22Rv1 (cell line): ENCODE measurements at regions not wholly inside any gene's neighbourhood (a gene's known extent, or its start where the extent isn't known, plus 50 kb on each side); places are given as distances from the start of the nearest gene placed in this dataset.

Source experiments
- H3K27ac ChIP-seq: fragments of 450-650 bp; 2 replicates; pipeline ENCODE4 v1.5.1; 2017
- ZFX ChIP-seq: fragments of 450-650 bp; IDR thresholded peaks from 2 replicates; pipeline ENCODE4 v1.6.1; 2017; ENCODE audit warnings: antibody characterized with exemption, borderline replicate concordance
- TF ChIP-seq, protein P1 (sequence below): fragments of 450-650 bp; IDR thresholded peaks from 2 replicates; pipeline ENCODE4 v1.5.1; 2017; ENCODE audit warnings: mild to moderate bottlenecking

- H3K27ac ChIP-seq, result no peak overlapping the region
Measured at GRCh38 chr10:36345175-36345533, 703.1 kb upstream of the FZD8 start.

GRCh38 chr10:36344240-36345174 lies 702.4 kb upstream of the FZD8 start:
- H3K27ac ChIP-seq, result no peak overlapping the region

More at GRCh38 chr10:36345175-36345533, 703.1 kb upstream of the FZD8 start:
- no peak for TF ChIP-seq ZFX
- TF ChIP-seq, protein P1, sequence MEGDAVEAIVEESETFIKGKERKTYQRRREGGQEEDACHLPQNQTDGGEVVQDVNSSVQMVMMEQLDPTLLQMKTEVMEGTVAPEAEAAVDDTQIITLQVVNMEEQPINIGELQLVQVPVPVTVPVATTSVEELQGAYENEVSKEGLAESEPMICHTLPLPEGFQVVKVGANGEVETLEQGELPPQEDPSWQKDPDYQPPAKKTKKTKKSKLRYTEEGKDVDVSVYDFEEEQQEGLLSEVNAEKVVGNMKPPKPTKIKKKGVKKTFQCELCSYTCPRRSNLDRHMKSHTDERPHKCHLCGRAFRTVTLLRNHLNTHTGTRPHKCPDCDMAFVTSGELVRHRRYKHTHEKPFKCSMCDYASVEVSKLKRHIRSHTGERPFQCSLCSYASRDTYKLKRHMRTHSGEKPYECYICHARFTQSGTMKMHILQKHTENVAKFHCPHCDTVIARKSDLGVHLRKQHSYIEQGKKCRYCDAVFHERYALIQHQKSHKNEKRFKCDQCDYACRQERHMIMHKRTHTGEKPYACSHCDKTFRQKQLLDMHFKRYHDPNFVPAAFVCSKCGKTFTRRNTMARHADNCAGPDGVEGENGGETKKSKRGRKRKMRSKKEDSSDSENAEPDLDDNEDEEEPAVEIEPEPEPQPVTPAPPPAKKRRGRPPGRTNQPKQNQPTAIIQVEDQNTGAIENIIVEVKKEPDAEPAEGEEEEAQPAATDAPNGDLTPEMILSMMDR, result no peak

GRCh38 chr10:36342781-36343180 lies 700.7 kb upstream of the FZD8 start:
- no peak for TF ChIP-seq ZFX
- TF ChIP-seq, protein P1, result no peak
- H3K27ac ChIP-seq, result no peak overlapping the region

More at GRCh38 chr10:36344240-36345174, 702.4 kb upstream of the FZD8 start:
- TF ChIP-seq, protein P1, result no peak
- TF ChIP-seq ZFX, result no peak

- TF ChIP-seq ZFX, result no peak
- TF ChIP-seq, protein P1, result no peak
- no peak overlapping the region for H3K27ac ChIP-seq
Measured at GRCh38 chr10:36341471-36341870, 699.4 kb upstream of the FZD8 start.

DNA sequence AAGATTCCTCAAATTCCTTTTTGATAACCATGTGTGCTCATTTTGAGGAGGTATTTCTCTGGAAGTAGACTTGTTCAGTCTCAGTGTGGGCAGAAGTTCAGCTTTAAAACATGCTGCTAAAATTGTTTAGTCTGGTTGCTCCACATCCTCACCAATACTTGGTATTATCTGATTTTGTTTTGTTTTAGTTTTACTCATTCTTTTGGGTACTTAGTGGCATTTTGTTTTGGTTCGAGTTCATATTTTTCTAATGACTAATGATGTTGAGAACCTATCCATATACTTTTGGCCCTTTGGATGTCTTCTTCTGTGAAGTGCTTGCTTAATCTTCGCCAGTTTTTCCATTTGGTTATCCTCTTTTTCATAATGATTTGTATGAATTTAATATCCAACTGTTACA lies 694.2 kb upstream of the FZD8 start:
- H3K27ac ChIP-seq, result no peak overlapping the region
- TF ChIP-seq, protein P1, result no peak

GRCh38 chr10:36333446-36333845 lies 691.4 kb upstream of the FZD8 start:
- no peak overlapping the region for H3K27ac ChIP-seq

DNA sequence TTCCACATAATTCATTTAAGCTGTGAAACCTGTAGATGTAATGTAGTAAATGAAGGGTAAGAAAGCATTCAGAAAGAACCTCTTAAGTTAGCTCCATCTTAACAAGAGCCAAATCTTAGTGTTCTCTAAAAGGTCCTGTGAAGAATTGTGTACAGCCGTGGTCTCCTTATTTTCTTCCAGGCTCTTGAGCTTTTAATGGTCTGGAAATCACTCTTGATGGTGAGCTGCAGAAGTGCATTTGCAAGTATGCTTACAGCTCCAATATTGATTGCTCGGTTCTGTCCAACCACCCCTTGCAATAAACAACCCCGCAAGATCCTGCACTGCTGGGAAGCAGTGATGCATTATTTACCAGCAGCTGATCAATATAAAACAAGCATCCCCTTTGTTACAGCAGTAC lies 690.8 kb upstream of the FZD8 start:
- TF ChIP-seq, protein P1, result no peak
- TF ChIP-seq ZFX, result no peak

More at GRCh38 chr10:36333446-36333845, 691.4 kb upstream of the FZD8 start:
- TF ChIP-seq ZFX, result no peak
- TF ChIP-seq, protein P1, result no peak

More for the DNA sequence above, 690.8 kb upstream of the FZD8 start:
- H3K27ac ChIP-seq, result no peak overlapping the region
